Adrenal gland (tissue), 5 donors: ENCODE measurements at regions not wholly inside any gene's neighbourhood (a gene's known extent, or its start where the extent isn't known, plus 50 kb on each side); places are given as distances from the start of the nearest gene placed in this dataset.

Source experiments
- CTCF ChIP-seq, 6 experiments: fragments of 450-650 bp in 4 of 6; fragments of 200-600 bp in 2 of 6; sonication (generic) in 1 of 6; IDR thresholded peaks; 1 replicate in 5 of 6; 2 replicates in 1 of 6; pipeline versions ENCODE4 v1.5.1 to v1.8.0; 2016 to 2021; ENCODE audit warnings: antibody characterized with exemption in 6 of 6, mild to moderate bottlenecking in 2 of 6, moderate library complexity in 1 of 6
- POLR2A ChIP-seq, 2 donors: fragments of 450-650 bp; IDR thresholded peaks; one replicate each; pipeline ENCODE4 v1.6.1; 2017; ENCODE audit warnings: antibody characterized with exemption in 2 of 2, mild to moderate bottlenecking in 2 of 2, moderate library complexity in 1 of 2
- donor health status: DM: no; HTN: no; CAD: no.

- no peak for TF ChIP-seq CTCF (IDR thresholded peaks at IDR 0.05)
- no peak for TF ChIP-seq POLR2A (IDR thresholded peaks at IDR 0.05)
Measured at GRCh38 chr11:32312206-32312817, 123.0 kb downstream of the WT1 start.
